CD4-positive, CD25-positive, alpha-beta regulatory T cell (primary cell): ENCODE measurements at regions not wholly inside any gene's neighbourhood (a gene's known extent, or its start where the extent isn't known, plus 50 kb on each side); places are given as distances from the start of the nearest gene placed in this dataset.
"Not testable (repeated sequence)": the region's sequence is repeated elsewhere in the genome, so short reads cannot be mapped to it uniquely, and the experiment has no call there.

Source experiments
- ATAC-seq, 2 donors: fragments of 150-1000 bp; cut with Tn5 transposase; one replicate each; pipeline ENCODE4 v1.10.0; 2021; ENCODE audit warnings: low read depth in 2 of 2, moderate number of reproducible peaks in 2 of 2, moderate library complexity in 1 of 2
- DNase-seq, 3 donors: peaks; one replicate each; pipeline versions ENCODE4 v3.0.0 to v3.0.0-alpha.2; 2012 to 2022; ENCODE audit warnings: mixed read lengths in 1 of 3
- H3K27ac ChIP-seq: one replicate; pipeline ENCODE4 v1.7.0; 2013; ENCODE audit warnings: mild to moderate bottlenecking, low read length; ENCODE audit not compliant: insufficient read depth, poor library complexity, severe bottlenecking
- H3K27me3 ChIP-seq: one replicate; pipeline ENCODE4 v1.7.0; 2013; ENCODE audit warnings: low read length; ENCODE audit not compliant: control insufficient read depth, insufficient read depth
- H3K36me3 ChIP-seq: one replicate; pipeline ENCODE4 v1.7.0; 2013; ENCODE audit warnings: mild to moderate bottlenecking, low read length, moderate library complexity; ENCODE audit not compliant: control insufficient read depth, insufficient read depth
- H3K4me1 ChIP-seq: 2 replicates; pipeline ENCODE4 v1.7.0; 2013; ENCODE audit warnings: mild to moderate bottlenecking, low read length; ENCODE audit not compliant: insufficient read depth, control insufficient read depth, poor library complexity, severe bottlenecking
- H3K4me3 ChIP-seq: one replicate; pipeline ENCODE4 v1.7.0; 2013; ENCODE audit warnings: low read depth, mild to moderate bottlenecking, low read length, moderate library complexity
- H3K9me3 ChIP-seq, 2 experiments: 1 replicate in 1 of 2; 2 replicates in 1 of 2; pipeline ENCODE4 v1.7.0; 2013; ENCODE audit warnings: low read length in 2 of 2, mild to moderate bottlenecking in 1 of 2, moderate library complexity in 1 of 2; ENCODE audit not compliant: control insufficient read depth in 2 of 2
- H3K27ac Mint-ChIP-seq, 3 donors: one replicate each; pipeline ENCODE4 v1.8.0; 2020 to 2022; ENCODE audit warnings: mild to moderate bottlenecking in 3 of 3, mixed read lengths in 3 of 3, moderate library complexity in 2 of 3
- H3K27me3 Mint-ChIP-seq: one replicate; pipeline ENCODE4 v1.8.0; 2022; ENCODE audit warnings: mild to moderate bottlenecking, mixed read lengths
- H3K36me3 Mint-ChIP-seq: one replicate; pipeline ENCODE4 v1.8.0; 2020; ENCODE audit warnings: mixed read lengths
- H3K4me1 Mint-ChIP-seq, 4 donors: one replicate each; pipeline ENCODE4 v1.8.0; 2020 to 2022; ENCODE audit warnings: mixed read lengths in 4 of 4, mild to moderate bottlenecking in 1 of 4
- H3K4me3 Mint-ChIP-seq, 4 donors: one replicate each; pipeline ENCODE4 v1.8.0; 2020 to 2022; ENCODE audit warnings: mild to moderate bottlenecking in 4 of 4, mixed read lengths in 4 of 4, moderate library complexity in 3 of 4
- H3K9me3 Mint-ChIP-seq, 7 donors: one replicate each; pipeline ENCODE4 v1.8.0; 2020 to 2022; ENCODE audit warnings: mixed read lengths in 7 of 7, mild to moderate bottlenecking in 3 of 7, moderate library complexity in 2 of 7

GRCh38 chr9:39503178-39503577 lies 147.7 kb downstream of the SPATA31A1 start:
- not testable (repeated sequence) for H3K9me3 ChIP-seq, H3K36me3 Mint-ChIP-seq, H3K36me3 ChIP-seq, DNase-seq, H3K4me3 ChIP-seq, H3K27ac Mint-ChIP-seq, H3K27ac ChIP-seq, H3K4me3 Mint-ChIP-seq, H3K9me3 Mint-ChIP-seq, H3K4me1 Mint-ChIP-seq, H3K27me3 ChIP-seq, ATAC-seq, H3K27me3 Mint-ChIP-seq, H3K4me1 ChIP-seq

DNA sequence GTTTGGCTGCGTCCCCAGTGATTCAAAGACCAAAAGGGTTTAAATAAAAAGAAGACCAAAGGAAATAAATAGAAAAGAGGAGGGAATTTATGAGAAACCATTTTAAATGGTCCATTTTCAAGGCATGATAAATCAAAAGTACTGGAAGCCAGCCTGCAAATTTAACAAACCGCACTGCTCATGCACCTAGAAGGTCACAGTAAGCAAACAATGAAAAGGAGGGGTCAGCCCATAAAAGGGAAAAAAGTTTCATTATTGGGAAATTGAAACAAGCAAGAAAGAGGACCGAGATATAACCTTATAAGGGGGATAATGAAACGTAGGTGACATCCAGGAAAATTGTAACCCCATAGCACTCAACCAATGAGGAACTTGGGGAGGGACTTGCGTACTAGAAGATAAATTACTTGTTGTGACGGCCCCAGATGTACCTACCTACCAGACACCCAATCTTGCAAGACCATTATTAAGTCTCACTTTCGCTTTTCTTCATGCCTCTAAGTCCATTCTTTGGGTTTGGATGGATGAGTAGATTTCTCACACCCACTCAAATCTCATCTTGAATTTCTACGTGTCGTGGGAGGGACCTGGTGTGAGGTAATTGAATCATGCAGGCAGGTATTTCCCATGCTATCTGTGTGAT lies 172.0 kb downstream of the SPATA31A1 start:
- not testable (repeated sequence) for H3K36me3 Mint-ChIP-seq, H3K27me3 Mint-ChIP-seq, H3K27ac ChIP-seq, H3K4me3 ChIP-seq, H3K27ac Mint-ChIP-seq, H3K9me3 ChIP-seq, H3K4me3 Mint-ChIP-seq, H3K36me3 ChIP-seq, DNase-seq, H3K4me1 Mint-ChIP-seq, H3K9me3 Mint-ChIP-seq, ATAC-seq, H3K27me3 ChIP-seq, H3K4me1 ChIP-seq

DNA sequence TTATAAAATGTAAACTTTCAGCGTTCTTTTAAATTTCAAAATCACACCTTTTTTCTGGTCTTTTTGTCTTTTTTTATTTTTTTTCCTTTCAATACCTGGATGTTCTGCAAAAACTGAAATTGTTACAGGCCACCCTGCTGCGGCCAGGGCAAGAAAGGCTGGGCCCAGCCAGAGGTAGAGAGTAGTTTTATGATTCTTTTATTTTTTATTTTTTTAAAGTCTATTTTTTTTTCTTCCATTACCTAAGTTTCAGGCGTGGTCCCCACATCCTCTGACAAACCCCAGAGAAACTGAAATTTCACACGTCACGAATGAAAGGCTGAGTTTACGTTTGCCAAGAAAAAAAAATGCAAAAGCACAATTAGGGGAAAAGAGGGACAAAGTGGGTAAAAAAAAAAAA lies 177.1 kb downstream of the SPATA31A1 start:
- H3K36me3 Mint-ChIP-seq, ATAC-seq, H3K4me3 ChIP-seq, H3K27ac ChIP-seq, H3K36me3 ChIP-seq, H3K4me1 Mint-ChIP-seq, H3K9me3 Mint-ChIP-seq, H3K27ac Mint-ChIP-seq, H3K4me1 ChIP-seq, H3K27me3 Mint-ChIP-seq, H3K9me3 ChIP-seq, DNase-seq, H3K27me3 ChIP-seq, H3K4me3 Mint-ChIP-seq: not testable (repeated sequence)

GRCh38 chr9:39533001-39533762 lies 177.7 kb downstream of the SPATA31A1 start:
- not testable (repeated sequence) for ATAC-seq, H3K9me3 ChIP-seq, DNase-seq, H3K27ac ChIP-seq, H3K9me3 Mint-ChIP-seq, H3K36me3 ChIP-seq, H3K27me3 Mint-ChIP-seq, H3K27ac Mint-ChIP-seq, H3K4me1 ChIP-seq, H3K4me1 Mint-ChIP-seq, H3K27me3 ChIP-seq, H3K36me3 Mint-ChIP-seq, H3K4me3 ChIP-seq, H3K4me3 Mint-ChIP-seq

DNA sequence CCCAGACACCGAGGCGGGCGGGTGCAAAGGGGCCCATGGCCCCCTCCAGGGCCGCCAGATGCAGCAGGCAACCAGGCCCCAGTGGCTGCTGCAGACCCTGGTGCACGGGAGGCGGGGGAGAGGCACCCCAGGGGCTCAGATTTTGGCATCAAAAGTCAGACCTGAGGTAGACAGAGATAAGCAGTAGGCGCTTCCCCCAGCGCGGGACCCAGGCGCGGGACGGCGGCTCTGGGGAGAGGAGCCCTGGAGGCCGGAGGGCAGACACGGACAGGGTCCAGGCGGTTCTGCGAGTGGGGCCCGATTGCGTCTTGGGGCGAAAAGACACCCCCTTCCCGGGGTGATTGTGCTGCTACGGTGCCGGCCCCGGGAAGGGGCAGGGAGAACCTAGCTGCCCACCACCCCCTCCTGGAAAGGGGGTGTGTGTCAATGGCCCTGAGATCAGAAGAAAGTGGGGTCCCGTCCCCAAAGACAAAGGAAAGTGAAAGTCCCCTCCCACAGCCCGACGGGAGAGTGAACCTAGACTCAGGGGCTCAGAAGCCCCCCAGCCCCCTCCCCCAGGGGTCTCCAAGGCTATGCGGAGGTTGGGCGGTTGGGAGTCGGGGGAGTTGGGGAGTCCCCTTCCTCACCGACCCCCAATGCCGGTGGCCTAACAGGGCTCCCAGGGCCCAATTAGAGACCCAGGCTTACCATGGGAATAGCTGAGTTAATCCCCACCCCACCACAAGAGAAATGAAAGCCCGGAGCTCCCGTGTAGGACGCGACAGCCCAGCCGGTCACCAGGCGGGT lies 178.5 kb downstream of the SPATA31A1 start:
- H3K4me1 Mint-ChIP-seq, DNase-seq, H3K27me3 ChIP-seq, H3K36me3 ChIP-seq, ATAC-seq, H3K4me1 ChIP-seq, H3K4me3 Mint-ChIP-seq, H3K27ac ChIP-seq, H3K27me3 Mint-ChIP-seq, H3K36me3 Mint-ChIP-seq, H3K27ac Mint-ChIP-seq, H3K9me3 Mint-ChIP-seq, H3K4me3 ChIP-seq, H3K9me3 ChIP-seq: not testable (repeated sequence)

GRCh38 chr9:39534897-39535296 lies 179.4 kb downstream of the SPATA31A1 start:
- H3K9me3 ChIP-seq, H3K36me3 Mint-ChIP-seq, H3K9me3 Mint-ChIP-seq, DNase-seq, H3K4me3 ChIP-seq, H3K4me3 Mint-ChIP-seq, ATAC-seq, H3K27ac ChIP-seq, H3K27ac Mint-ChIP-seq, H3K27me3 Mint-ChIP-seq, H3K4me1 Mint-ChIP-seq, H3K27me3 ChIP-seq, H3K4me1 ChIP-seq, H3K36me3 ChIP-seq: not testable (repeated sequence)

DNA sequence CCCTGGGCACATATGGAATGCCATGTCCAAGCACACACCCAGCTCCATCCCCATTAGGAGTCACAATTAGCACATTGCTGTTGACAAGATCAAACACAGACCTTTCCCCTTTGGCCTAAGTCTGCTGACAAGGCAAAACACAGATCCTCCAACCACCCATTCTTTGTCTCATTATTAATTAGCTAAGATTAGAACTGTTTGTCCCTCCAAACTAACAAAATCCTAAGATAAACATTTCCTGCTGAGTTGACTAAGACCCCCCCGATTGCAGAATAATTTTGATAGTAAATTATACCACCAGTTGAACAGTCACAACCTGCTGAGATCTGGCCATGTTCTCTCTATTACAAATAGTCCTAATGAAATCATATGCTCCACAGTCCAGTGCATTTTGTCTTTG lies 186.7 kb downstream of the SPATA31A1 start:
- H3K9me3 ChIP-seq, H3K27me3 ChIP-seq, H3K9me3 Mint-ChIP-seq, ATAC-seq, H3K4me3 Mint-ChIP-seq, H3K27ac ChIP-seq, H3K4me3 ChIP-seq, H3K36me3 ChIP-seq, H3K27me3 Mint-ChIP-seq, H3K27ac Mint-ChIP-seq, DNase-seq, H3K4me1 Mint-ChIP-seq, H3K36me3 Mint-ChIP-seq, H3K4me1 ChIP-seq: not testable (repeated sequence)

DNA sequence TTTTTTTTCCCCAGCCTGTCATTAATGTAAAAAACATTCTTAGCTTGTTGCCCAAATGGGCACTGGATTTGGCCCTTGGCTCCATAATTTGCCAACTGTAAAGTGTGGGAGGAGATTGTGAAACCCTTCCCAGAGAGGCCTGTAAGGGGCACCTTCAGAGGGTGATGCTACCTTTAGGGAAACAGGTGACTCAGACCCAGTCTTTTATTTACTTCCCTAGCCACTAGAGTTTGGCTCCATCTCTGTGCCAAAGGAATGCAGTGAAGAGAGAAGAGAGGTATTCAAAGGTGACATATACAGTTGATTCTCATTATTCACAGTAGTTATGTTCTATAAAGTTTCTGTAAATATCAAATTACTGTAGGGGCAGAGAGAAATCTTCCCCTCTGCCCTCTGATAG lies 189.6 kb downstream of the SPATA31A1 start:
- H3K27me3 ChIP-seq, H3K36me3 ChIP-seq, ATAC-seq, H3K9me3 Mint-ChIP-seq, H3K9me3 ChIP-seq, DNase-seq, H3K4me3 ChIP-seq, H3K4me1 Mint-ChIP-seq, H3K27ac Mint-ChIP-seq, H3K36me3 Mint-ChIP-seq, H3K4me1 ChIP-seq, H3K27me3 Mint-ChIP-seq, H3K4me3 Mint-ChIP-seq, H3K27ac ChIP-seq: not testable (repeated sequence)
